H54 (cell line): ENCODE measurements at regions not wholly inside any gene's neighbourhood (a gene's known extent, or its start where the extent isn't known, plus 50 kb on each side); places are given as distances from the start of the nearest gene placed in this dataset.
"Not testable (repeated sequence)": the region's sequence is repeated elsewhere in the genome, so short reads cannot be mapped to it uniquely, and the experiment has no call there.

ENCODE experiments used
- DNase-seq: peaks from one replicate; pipeline ENCODE4 v3.0.0; 2011; ENCODE audit warnings: low spot score, mixed read lengths; ENCODE audit not compliant: insufficient read length
- FAIRE-seq: peaks from 3 replicates; lab custom pipeline; 2011; peaks lifted over from hg19 to GRCh38; lab: Jason Lieb, UNC
- POLR2A ChIP-seq: IDR thresholded peaks from 2 replicates; pipeline ENCODE4 v1.6.1; 2011; ENCODE audit warnings: low read depth, mild to moderate bottlenecking, low read length

GRCh38 chr2:189231719-189232323 lies 52.3 kb upstream of the COL5A2 start:
- no peak for DNase-seq
- no peak for TF ChIP-seq POLR2A
- no peak for FAIRE-seq

- no peak for TF ChIP-seq POLR2A
- DNase-seq (no peak), FAIRE-seq (no peak)
Observed at GRCh38 chr2:189232759-189233406, 53.3 kb upstream of the COL5A2 start.

- TF ChIP-seq POLR2A = no peak
- DNase-seq (no peak), FAIRE-seq (peak; percentile 90)
Observed at GRCh38 chr2:189233527-189233926, 54.0 kb upstream of the COL5A2 start.

- FAIRE-seq = no peak
- no peak for DNase-seq
- no peak for TF ChIP-seq POLR2A
Observed at GRCh38 chr2:189234991-189235390, 55.4 kb upstream of the COL5A2 start.

GRCh38 chr2:189236066-189236465 lies 56.5 kb upstream of the COL5A2 start:
- TF ChIP-seq POLR2A = no peak
- no peak for DNase-seq
- FAIRE-seq = peak; percentile 89

- no peak for FAIRE-seq
- no peak for DNase-seq
- no peak for TF ChIP-seq POLR2A
Observed at GRCh38 chr2:189238903-189239302, 59.3 kb upstream of the COL5A2 start.

GRCh38 chr2:189243843-189244242 lies 64.3 kb upstream of the COL5A2 start:
- not testable (repeated sequence) for DNase-seq, FAIRE-seq

- no peak for TF ChIP-seq POLR2A
Observed at GRCh38 chr2:189247276-189247675, 67.7 kb upstream of the COL5A2 start.

GRCh38 chr2:189248141-189248540 lies 68.6 kb upstream of the COL5A2 start:
- no peak for DNase-seq
- TF ChIP-seq POLR2A = no peak
- no peak for FAIRE-seq

More at GRCh38 chr2:189247276-189247675, 67.7 kb upstream of the COL5A2 start:
- DNase-seq (no peak), FAIRE-seq (no peak)

- no peak for DNase-seq
- peak; percentile 57 for FAIRE-seq
- TF ChIP-seq POLR2A = no peak
Observed at GRCh38 chr2:189249171-189249570, 69.6 kb upstream of the COL5A2 start.

GRCh38 chr2:189249901-189250300 lies 70.3 kb upstream of the COL5A2 start:
- no peak for TF ChIP-seq POLR2A
- DNase-seq (no peak), FAIRE-seq (no peak)

- FAIRE-seq (peak; percentile 86), DNase-seq (no peak)
- no peak for TF ChIP-seq POLR2A
Observed at GRCh38 chr2:189252991-189253675, 73.6 kb upstream of the COL5A2 start.

- FAIRE-seq (peak; percentile 27), DNase-seq (no peak)
- TF ChIP-seq POLR2A = no peak
Observed at GRCh38 chr2:189253836-189254235, 74.3 kb upstream of the COL5A2 start.

- no peak for DNase-seq
- no peak for TF ChIP-seq POLR2A
- FAIRE-seq = peak; percentile 90
Observed at GRCh38 chr2:189254268-189254883, 74.8 kb upstream of the COL5A2 start.

- FAIRE-seq (no peak), DNase-seq (no peak)
- no peak for TF ChIP-seq POLR2A
Observed at GRCh38 chr2:189255711-189256110, 76.2 kb upstream of the COL5A2 start.
